A549 (cell line): ENCODE measurements at regions not wholly inside any gene's neighbourhood (a gene's known extent, or its start where the extent isn't known, plus 50 kb on each side); places are given as distances from the start of the nearest gene placed in this dataset.

Experiments
- ESRRA ChIP-seq: fragments of 150-350 bp; IDR thresholded peaks from 2 replicates; pipeline ENCODE4 v1.6.1; 2014; ENCODE audit warnings: mild to moderate bottlenecking, low read length, borderline replicate concordance
- GATA3 ChIP-seq: IDR thresholded peaks from 2 replicates; pipeline ENCODE4 v1.6.1; 2012; ENCODE audit warnings: borderline replicate concordance
- TF ChIP-seq, protein P1 (sequence below): fragments of >200 bp; sonication (Bioruptor Twin); formaldehyde crosslinking; IDR thresholded peaks from 3 replicates; pipeline ENCODE4 v1.5.1; 2016
- TF ChIP-seq, protein P2 (sequence below): fragments of 200-600 bp; sonication (generic); IDR thresholded peaks from 2 replicates; pipeline ENCODE4 v1.6.1; 2016; ENCODE audit warnings: antibody characterized with exemption, mild to moderate bottlenecking, moderate library complexity

DNA sequence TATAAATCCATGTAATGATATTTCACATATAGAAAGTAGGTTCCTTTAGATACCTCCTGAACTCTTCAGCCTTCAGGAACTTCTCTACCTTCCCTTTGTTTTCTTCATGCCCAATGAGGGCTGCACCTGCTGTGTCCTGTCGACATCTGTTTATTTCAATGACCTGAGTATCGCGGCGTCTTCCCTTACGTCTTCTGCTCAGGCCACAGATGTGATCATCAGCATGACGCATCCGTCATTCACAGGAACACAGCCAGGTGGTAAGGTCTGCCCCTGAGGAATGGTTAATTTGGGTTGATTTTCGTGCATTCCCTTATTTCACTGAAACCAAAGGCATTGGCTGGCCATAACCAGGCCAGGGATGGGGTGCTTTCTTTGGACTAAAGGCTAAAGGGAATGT lies 217.1 kb downstream of the MED10 start:
- TF ChIP-seq, protein P1, sequence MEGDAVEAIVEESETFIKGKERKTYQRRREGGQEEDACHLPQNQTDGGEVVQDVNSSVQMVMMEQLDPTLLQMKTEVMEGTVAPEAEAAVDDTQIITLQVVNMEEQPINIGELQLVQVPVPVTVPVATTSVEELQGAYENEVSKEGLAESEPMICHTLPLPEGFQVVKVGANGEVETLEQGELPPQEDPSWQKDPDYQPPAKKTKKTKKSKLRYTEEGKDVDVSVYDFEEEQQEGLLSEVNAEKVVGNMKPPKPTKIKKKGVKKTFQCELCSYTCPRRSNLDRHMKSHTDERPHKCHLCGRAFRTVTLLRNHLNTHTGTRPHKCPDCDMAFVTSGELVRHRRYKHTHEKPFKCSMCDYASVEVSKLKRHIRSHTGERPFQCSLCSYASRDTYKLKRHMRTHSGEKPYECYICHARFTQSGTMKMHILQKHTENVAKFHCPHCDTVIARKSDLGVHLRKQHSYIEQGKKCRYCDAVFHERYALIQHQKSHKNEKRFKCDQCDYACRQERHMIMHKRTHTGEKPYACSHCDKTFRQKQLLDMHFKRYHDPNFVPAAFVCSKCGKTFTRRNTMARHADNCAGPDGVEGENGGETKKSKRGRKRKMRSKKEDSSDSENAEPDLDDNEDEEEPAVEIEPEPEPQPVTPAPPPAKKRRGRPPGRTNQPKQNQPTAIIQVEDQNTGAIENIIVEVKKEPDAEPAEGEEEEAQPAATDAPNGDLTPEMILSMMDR, result no peak
- TF ChIP-seq ESRRA, result no peak
- TF ChIP-seq GATA3, result no peak
- TF ChIP-seq, protein P2, sequence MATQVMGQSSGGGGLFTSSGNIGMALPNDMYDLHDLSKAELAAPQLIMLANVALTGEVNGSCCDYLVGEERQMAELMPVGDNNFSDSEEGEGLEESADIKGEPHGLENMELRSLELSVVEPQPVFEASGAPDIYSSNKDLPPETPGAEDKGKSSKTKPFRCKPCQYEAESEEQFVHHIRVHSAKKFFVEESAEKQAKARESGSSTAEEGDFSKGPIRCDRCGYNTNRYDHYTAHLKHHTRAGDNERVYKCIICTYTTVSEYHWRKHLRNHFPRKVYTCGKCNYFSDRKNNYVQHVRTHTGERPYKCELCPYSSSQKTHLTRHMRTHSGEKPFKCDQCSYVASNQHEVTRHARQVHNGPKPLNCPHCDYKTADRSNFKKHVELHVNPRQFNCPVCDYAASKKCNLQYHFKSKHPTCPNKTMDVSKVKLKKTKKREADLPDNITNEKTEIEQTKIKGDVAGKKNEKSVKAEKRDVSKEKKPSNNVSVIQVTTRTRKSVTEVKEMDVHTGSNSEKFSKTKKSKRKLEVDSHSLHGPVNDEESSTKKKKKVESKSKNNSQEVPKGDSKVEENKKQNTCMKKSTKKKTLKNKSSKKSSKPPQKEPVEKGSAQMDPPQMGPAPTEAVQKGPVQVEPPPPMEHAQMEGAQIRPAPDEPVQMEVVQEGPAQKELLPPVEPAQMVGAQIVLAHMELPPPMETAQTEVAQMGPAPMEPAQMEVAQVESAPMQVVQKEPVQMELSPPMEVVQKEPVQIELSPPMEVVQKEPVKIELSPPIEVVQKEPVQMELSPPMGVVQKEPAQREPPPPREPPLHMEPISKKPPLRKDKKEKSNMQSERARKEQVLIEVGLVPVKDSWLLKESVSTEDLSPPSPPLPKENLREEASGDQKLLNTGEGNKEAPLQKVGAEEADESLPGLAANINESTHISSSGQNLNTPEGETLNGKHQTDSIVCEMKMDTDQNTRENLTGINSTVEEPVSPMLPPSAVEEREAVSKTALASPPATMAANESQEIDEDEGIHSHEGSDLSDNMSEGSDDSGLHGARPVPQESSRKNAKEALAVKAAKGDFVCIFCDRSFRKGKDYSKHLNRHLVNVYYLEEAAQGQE, result no peak
